ENCODE measurements at regions not wholly inside any gene's neighbourhood (a gene's known extent, or its start where the extent isn't known, plus 50 kb on each side); places are given as distances from the start of the nearest gene placed in this dataset.

DNA sequence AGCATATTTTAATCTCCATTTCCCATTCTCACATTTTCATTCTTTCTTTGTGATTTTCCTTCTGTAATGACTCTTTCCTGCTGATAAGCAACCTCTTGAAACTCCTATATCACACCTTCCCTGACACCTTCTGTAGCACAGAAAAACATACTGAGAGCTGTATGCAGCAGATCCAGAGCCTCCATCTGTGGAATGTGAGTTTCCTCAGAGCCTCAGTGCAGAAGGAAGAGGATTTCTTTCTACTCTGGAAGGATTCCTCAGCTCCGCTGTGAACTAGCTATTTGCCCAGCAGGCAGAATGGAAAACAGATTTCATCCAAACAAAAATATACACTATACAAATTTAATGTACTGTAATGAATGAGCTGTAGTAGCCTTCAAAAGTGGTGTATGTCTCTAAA, 841.3 kb upstream of the ZWINT start:
- TF ChIP-seq POLR2A (IDR thresholded peaks at IDR 0.05) = no peak
- TF ChIP-seq, protein P1, sequence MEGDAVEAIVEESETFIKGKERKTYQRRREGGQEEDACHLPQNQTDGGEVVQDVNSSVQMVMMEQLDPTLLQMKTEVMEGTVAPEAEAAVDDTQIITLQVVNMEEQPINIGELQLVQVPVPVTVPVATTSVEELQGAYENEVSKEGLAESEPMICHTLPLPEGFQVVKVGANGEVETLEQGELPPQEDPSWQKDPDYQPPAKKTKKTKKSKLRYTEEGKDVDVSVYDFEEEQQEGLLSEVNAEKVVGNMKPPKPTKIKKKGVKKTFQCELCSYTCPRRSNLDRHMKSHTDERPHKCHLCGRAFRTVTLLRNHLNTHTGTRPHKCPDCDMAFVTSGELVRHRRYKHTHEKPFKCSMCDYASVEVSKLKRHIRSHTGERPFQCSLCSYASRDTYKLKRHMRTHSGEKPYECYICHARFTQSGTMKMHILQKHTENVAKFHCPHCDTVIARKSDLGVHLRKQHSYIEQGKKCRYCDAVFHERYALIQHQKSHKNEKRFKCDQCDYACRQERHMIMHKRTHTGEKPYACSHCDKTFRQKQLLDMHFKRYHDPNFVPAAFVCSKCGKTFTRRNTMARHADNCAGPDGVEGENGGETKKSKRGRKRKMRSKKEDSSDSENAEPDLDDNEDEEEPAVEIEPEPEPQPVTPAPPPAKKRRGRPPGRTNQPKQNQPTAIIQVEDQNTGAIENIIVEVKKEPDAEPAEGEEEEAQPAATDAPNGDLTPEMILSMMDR (IDR thresholded peaks at IDR 0.05) = no peak

Data from stomach (tissue), 4 donors.